ENCODE measurements at regions not wholly inside any gene's neighbourhood (a gene's known extent, or its start where the extent isn't known, plus 50 kb on each side); places are given as distances from the start of the nearest gene placed in this dataset.
A peak's percentile ranks its signal among the peaks of the same experiment; 100 is the strongest.

GRCh38 chr13:73273745-73274144 is 214.9 kb downstream of the KLF5 start:
- H3K27ac ChIP-seq: no peak overlapping the region
- CTCF ChIA-PET: interaction anchor here (0.6 kb wide), 2 partner anchors 166 to 189 kb away, joined by 3 read pairs; no protein-coding TSS in a partner anchor

GRCh38 chr13:73273276-73273675 is 214.5 kb downstream of the KLF5 start:
- H3K27ac ChIP-seq: no peak overlapping the region
- ChIA-PET CTCF (interaction anchor here (0.6 kb wide), 1 partner anchor 167 kb away, joined by 3 read pairs; no protein-coding TSS in a partner anchor), POLR2A (ENCODE audit: low non-redundant PET) (no interaction called here)
- no peak for TF ChIP-seq CTCF (conservative IDR thresholded peaks at IDR 0.05; ENCODE audit: low read depth)
- no peak for DNase-seq (ENCODE audit: low spot score)

More at GRCh38 chr13:73273745-73274144, 214.9 kb downstream of the KLF5 start:
- peak; percentile 56 for DNase-seq (ENCODE audit: low spot score)
- no peak for TF ChIP-seq CTCF (conservative IDR thresholded peaks at IDR 0.05; ENCODE audit: low read depth)
- POLR2A ChIA-PET (ENCODE audit: low non-redundant PET): no interaction called here

- CTCF ChIA-PET: no interaction called here
- H3K27ac ChIP-seq: no peak overlapping the region
- DNase-seq (ENCODE audit: low spot score): no peak
- POLR2A ChIA-PET (ENCODE audit: low non-redundant PET): no interaction called here
- TF ChIP-seq CTCF (conservative IDR thresholded peaks at IDR 0.05; ENCODE audit: low read depth): no peak
Observed at GRCh38 chr13:73272831-73273230, 214.0 kb downstream of the KLF5 start.

- CTCF ChIA-PET: interaction anchor here (0.5 to 1.0 kb wide), 2 partner anchors 83 to 166 kb away, joined by 3 read pairs; no protein-coding TSS in a partner anchor
- POLR2A ChIA-PET (ENCODE audit: low non-redundant PET): no interaction called here
- TF ChIP-seq CTCF (conservative IDR thresholded peaks at IDR 0.05; ENCODE audit: low read depth): no peak
- peak overlapping the region; percentile 43 for H3K27ac ChIP-seq
- DNase-seq (ENCODE audit: low spot score): peak; percentile 77
Observed at GRCh38 chr13:73268306-73268705, 209.5 kb downstream of the KLF5 start.

GRCh38 chr13:73266640-73267180 is 207.9 kb downstream of the KLF5 start:
- ChIA-PET CTCF (no interaction called here), POLR2A (ENCODE audit: low non-redundant PET) (no interaction called here)
- no peak overlapping the region for H3K27ac ChIP-seq
- TF ChIP-seq CTCF (conservative IDR thresholded peaks at IDR 0.05; ENCODE audit: low read depth): no peak
- DNase-seq (ENCODE audit: low spot score): no peak

- TF ChIP-seq CTCF (conservative IDR thresholded peaks at IDR 0.05; ENCODE audit: low read depth): no peak
- H3K27ac ChIP-seq: peak overlapping the region; percentile 73
- no peak for DNase-seq (ENCODE audit: low spot score)
- ChIA-PET CTCF (interaction anchor here (0.6 kb wide), 1 partner anchor 176 kb away, joined by 3 read pairs; no protein-coding TSS in a partner anchor), POLR2A (ENCODE audit: low non-redundant PET) (no interaction called here)
Observed at GRCh38 chr13:73262862-73263627, 204.2 kb downstream of the KLF5 start.

All from RWPE1 (cell line).